ENCODE measurements at regions not wholly inside any gene's neighbourhood (a gene's known extent, or its start where the extent isn't known, plus 50 kb on each side); places are given as distances from the start of the nearest gene placed in this dataset.

- TF ChIP-seq MAX (IDR thresholded peaks at IDR 0.05) (no peak), EP300 (IDR thresholded peaks at IDR 0.05; ENCODE audit: borderline replicate concordance) (peak; percentile 18; the same call in 1 of the 2 replicates), FOXM1 (IDR thresholded peaks at IDR 0.05; ENCODE audit: borderline replicate concordance, low read depth) (no peak), EGR1 (IDR thresholded peaks at IDR 0.05) (no peak), TEAD4 (IDR thresholded peaks at IDR 0.05) (peak; percentile 98)
These were observed 217.0 kb downstream of the TMEM38B start for GRCh38 chr9:105911104-105911911.

- TF ChIP-seq TAF1 (IDR thresholded peaks at IDR 0.05; ENCODE audit: low read depth): no peak
- TF ChIP-seq EGR1 (IDR thresholded peaks at IDR 0.05): no peak
- TF ChIP-seq NFIC (IDR thresholded peaks at IDR 0.05): no peak
- no peak for TF ChIP-seq CREB1 (IDR thresholded peaks at IDR 0.05; ENCODE audit: low read depth)
- no peak for TF ChIP-seq RAD21 (IDR thresholded peaks at IDR 0.05; ENCODE audit: low read depth)
- no peak for TF ChIP-seq TCF12 (IDR thresholded peaks at IDR 0.05; ENCODE audit: low read depth)
- TF ChIP-seq CEBPB (IDR thresholded peaks at IDR 0.05): no peak
- no peak for TF ChIP-seq ZBTB7A (IDR thresholded peaks at IDR 0.05; ENCODE audit: low read depth)
- no peak for TF ChIP-seq REST (IDR thresholded peaks at IDR 0.05; ENCODE audit: low read depth)
- TF ChIP-seq USF1 (IDR thresholded peaks at IDR 0.05): no peak
- no peak for TF ChIP-seq EP300 (IDR thresholded peaks at IDR 0.05; ENCODE audit: borderline replicate concordance)
- no peak for TF ChIP-seq TEAD4 (IDR thresholded peaks at IDR 0.05)
- no peak for TF ChIP-seq YY1 (IDR thresholded peaks at IDR 0.05; ENCODE audit: low read depth)
- no peak for TF ChIP-seq MAX (IDR thresholded peaks at IDR 0.05)
- TF ChIP-seq FOXM1 (IDR thresholded peaks at IDR 0.05; ENCODE audit: borderline replicate concordance, low read depth): no peak
These were observed 218.0 kb downstream of the TMEM38B start for GRCh38 chr9:105912157-105912862.

GRCh38 chr9:105912863-105913516 lies 218.6 kb downstream of the TMEM38B start:
- TF ChIP-seq FOXM1 (IDR thresholded peaks at IDR 0.05; ENCODE audit: borderline replicate concordance, low read depth) (no peak), TAF1 (IDR thresholded peaks at IDR 0.05; ENCODE audit: low read depth) (no peak), EP300 (IDR thresholded peaks at IDR 0.05; ENCODE audit: borderline replicate concordance) (peak; percentile 44; the same call in 1 of the 2 replicates), CEBPB (IDR thresholded peaks at IDR 0.05) (no peak)

- TF ChIP-seq USF1 (IDR thresholded peaks at IDR 0.05) (no peak), EP300 (IDR thresholded peaks at IDR 0.05; ENCODE audit: borderline replicate concordance) (no peak), RAD21 (IDR thresholded peaks at IDR 0.05; ENCODE audit: low read depth) (peak; percentile 21; the same call in 1 of the 2 replicates)
These were observed 226.9 kb downstream of the TMEM38B start for GRCh38 chr9:105921057-105921726.

- TF ChIP-seq TAF1 (IDR thresholded peaks at IDR 0.05; ENCODE audit: low read depth) (no peak), TEAD4 (IDR thresholded peaks at IDR 0.05) (no peak), YY1 (IDR thresholded peaks at IDR 0.05; ENCODE audit: low read depth) (no peak), USF1 (IDR thresholded peaks at IDR 0.05) (no peak), CREB1 (IDR thresholded peaks at IDR 0.05; ENCODE audit: low read depth) (no peak), EGR1 (IDR thresholded peaks at IDR 0.05) (no peak), MAX (IDR thresholded peaks at IDR 0.05) (no peak), TCF12 (IDR thresholded peaks at IDR 0.05; ENCODE audit: low read depth) (no peak), ZBTB7A (IDR thresholded peaks at IDR 0.05; ENCODE audit: low read depth) (no peak), RAD21 (IDR thresholded peaks at IDR 0.05; ENCODE audit: low read depth) (no peak), CEBPB (IDR thresholded peaks at IDR 0.05) (no peak), FOXM1 (IDR thresholded peaks at IDR 0.05; ENCODE audit: borderline replicate concordance, low read depth) (no peak)
These were observed 234.1 kb downstream of the TMEM38B start for GRCh38 chr9:105928416-105928815.
